H9 (cell line): ENCODE measurements at regions not wholly inside any gene's neighbourhood (a gene's known extent, or its start where the extent isn't known, plus 50 kb on each side); places are given as distances from the start of the nearest gene placed in this dataset.
"Not testable (repeated sequence)": the region's sequence is repeated elsewhere in the genome, so short reads cannot be mapped to it uniquely, and the experiment has no call there.

ENCODE experiments used
- DNase-seq: peaks from one replicate; pipeline ENCODE4 v3.0.0-alpha.2; 2017
- H2AFZ ChIP-seq: one replicate; pipeline ENCODE4 v1.6.1; 2013; ENCODE audit warnings: mild to moderate bottlenecking, low read length, control low read depth, moderate library complexity
- H2AK5ac ChIP-seq: 2 replicates; pipeline ENCODE4 v1.6.1; 2013; ENCODE audit warnings: low read length, control low read depth, mixed read lengths; ENCODE audit not compliant: insufficient read length
- H2BK120ac ChIP-seq: one replicate; pipeline ENCODE4 v1.6.1; 2013; ENCODE audit warnings: low read depth, mild to moderate bottlenecking, low read length, control low read depth, inconsistent platforms; ENCODE audit not compliant: poor library complexity, severe bottlenecking
- H2BK12ac ChIP-seq: 2 replicates; pipeline ENCODE4 v1.6.1; 2013; ENCODE audit warnings: low read length, control low read depth, mixed read lengths, low read depth; ENCODE audit not compliant: insufficient read length
- H2BK15ac ChIP-seq: 2 replicates; pipeline ENCODE4 v1.6.1; 2013; ENCODE audit warnings: low read depth, low read length, control low read depth
- H2BK20ac ChIP-seq: one replicate; pipeline ENCODE4 v1.6.1; 2013; ENCODE audit warnings: low read depth, mild to moderate bottlenecking, low read length, control low read depth, inconsistent platforms; ENCODE audit not compliant: poor library complexity, severe bottlenecking
- H2BK5ac ChIP-seq: 2 replicates; pipeline ENCODE4 v1.6.1; 2013; ENCODE audit warnings: low read length, control low read depth, mixed read lengths; ENCODE audit not compliant: insufficient read length
- H3K14ac ChIP-seq: 2 replicates; pipeline ENCODE4 v1.6.1; 2013; ENCODE audit warnings: low read length, control low read depth; ENCODE audit not compliant: insufficient read depth
- H3K18ac ChIP-seq: 2 replicates; pipeline ENCODE4 v1.6.1; 2013; ENCODE audit warnings: low read depth, mild to moderate bottlenecking, mixed read lengths, low read length, control low read depth; ENCODE audit not compliant: insufficient read length
- H3K23ac ChIP-seq: 2 replicates; pipeline ENCODE4 v1.6.1; 2013; ENCODE audit warnings: low read length, control low read depth, mixed read lengths, low read depth; ENCODE audit not compliant: insufficient read length
- H3K23me2 ChIP-seq: 2 replicates; pipeline ENCODE4 v1.6.1; 2013; ENCODE audit warnings: low read depth, mild to moderate bottlenecking, mixed read lengths, low read length, control low read depth; ENCODE audit not compliant: insufficient read length, poor library complexity, severe bottlenecking
- H3K27ac ChIP-seq: 2 replicates; pipeline ENCODE4 v1.5.1; 2013; ENCODE audit warnings: low read length, control low read depth, mixed read lengths, low read depth; ENCODE audit not compliant: insufficient read length
- H3K27me3 ChIP-seq: 2 replicates; pipeline ENCODE4 v1.6.1; 2013; ENCODE audit warnings: low read length, control low read depth, inconsistent platforms; ENCODE audit not compliant: insufficient read depth
- H3K4ac ChIP-seq: 2 replicates; pipeline ENCODE4 v1.6.1; 2013; ENCODE audit warnings: low read depth, mild to moderate bottlenecking, control low read depth, inconsistent platforms, low read length, moderate library complexity
- H3K4me1 ChIP-seq: 2 replicates; pipeline ENCODE4 v1.6.1; 2013; ENCODE audit warnings: low read length, control low read depth, inconsistent platforms; ENCODE audit not compliant: insufficient read depth
- H3K4me2 ChIP-seq: 2 replicates; pipeline ENCODE4 v1.6.1; 2013; ENCODE audit warnings: low read length, control low read depth, mixed read lengths; ENCODE audit not compliant: insufficient read length, insufficient read depth
- H3K56ac ChIP-seq: 2 replicates; pipeline ENCODE4 v1.6.1; 2013; ENCODE audit warnings: low read depth, mild to moderate bottlenecking, mixed read lengths, low read length, control low read depth; ENCODE audit not compliant: insufficient read length
- H3K79me1 ChIP-seq: 2 replicates; pipeline ENCODE4 v1.6.1; 2013; ENCODE audit warnings: low read depth, mild to moderate bottlenecking, moderate library complexity, low read length, control low read depth, inconsistent platforms; ENCODE audit not compliant: insufficient read depth, poor library complexity, severe bottlenecking
- H3K79me2 ChIP-seq: 2 replicates; pipeline ENCODE4 v1.6.1; 2013; ENCODE audit warnings: low read length, control low read depth, inconsistent platforms; ENCODE audit not compliant: insufficient read depth
- H3K9ac ChIP-seq: 2 replicates; pipeline ENCODE4 v1.6.1; 2013; ENCODE audit warnings: low read length, control low read depth, mixed read lengths; ENCODE audit not compliant: insufficient read length; ENCODE audit errors: extremely low read depth
- H3K9me3 ChIP-seq: one replicate; pipeline ENCODE4 v1.6.1; 2013; ENCODE audit warnings: low read depth, low read length, inconsistent platforms; ENCODE audit not compliant: control insufficient read depth
- H3T11ph ChIP-seq: one replicate; pipeline ENCODE4 v1.6.1; 2013; ENCODE audit warnings: mild to moderate bottlenecking, low read length, control low read depth, inconsistent platforms
- H4K20me1 ChIP-seq: one replicate; pipeline ENCODE4 v1.6.1; 2013; ENCODE audit not compliant: control insufficient read depth, insufficient read length, insufficient read depth
- H4K5ac ChIP-seq: 2 replicates; pipeline ENCODE4 v1.6.1; 2013; ENCODE audit warnings: low read depth, mild to moderate bottlenecking, mixed read lengths, low read length, control low read depth; ENCODE audit not compliant: insufficient read length
- H4K8ac ChIP-seq: replicated peaks from 2 replicates; pipeline ENCODE4 v1.6.1; 2013; ENCODE audit warnings: low read length, control low read depth, mixed read lengths, low read depth; ENCODE audit not compliant: insufficient read length
- H4K91ac ChIP-seq: 2 replicates; pipeline ENCODE4 v1.6.1; 2013; ENCODE audit warnings: low read depth, mild to moderate bottlenecking, moderate library complexity, mixed read lengths, low read length, control low read depth; ENCODE audit not compliant: insufficient read length
- H3K27ac Mint-ChIP-seq, 3 experiments: 2 replicates in 2 of 3; 3 replicates in 1 of 3; pipeline ENCODE4 v1.8.0; 2020 to 2021; ENCODE audit warnings: mixed read lengths in 3 of 3, mild to moderate bottlenecking in 1 of 3, moderate library complexity in 1 of 3
- H3K27me3 Mint-ChIP-seq: 2 replicates; pipeline ENCODE4 v1.8.0; 2021; ENCODE audit warnings: low read depth, mild to moderate bottlenecking, moderate library complexity, mixed read lengths
- H3K36me3 Mint-ChIP-seq, 3 experiments: 2 replicates in 2 of 3; 3 replicates in 1 of 3; pipeline ENCODE4 v1.8.0; 2020 to 2021; ENCODE audit warnings: low read depth in 3 of 3, mixed read lengths in 3 of 3; ENCODE audit not compliant: insufficient read depth in 1 of 3
- H3K4me1 Mint-ChIP-seq, 2 experiments: 2 replicates each; pipeline ENCODE4 v1.8.0; 2020; ENCODE audit warnings: mixed read lengths in 2 of 2
- H3K4me3 Mint-ChIP-seq, 2 experiments: 2 replicates in 1 of 2; 3 replicates in 1 of 2; pipeline ENCODE4 v1.8.0; 2020 to 2021; ENCODE audit warnings: mild to moderate bottlenecking in 2 of 2, mixed read lengths in 2 of 2, moderate library complexity in 1 of 2
- H3K9me3 Mint-ChIP-seq, 2 experiments: 2 replicates in 1 of 2; 3 replicates in 1 of 2; pipeline ENCODE4 v1.8.0; 2020; ENCODE audit warnings: mild to moderate bottlenecking in 2 of 2, mixed read lengths in 2 of 2, moderate library complexity in 1 of 2
- WGBS: extraction: QIAGEN DNeasy Blood & Tissue Kit; methylation state at CpG from one replicate; pipeline ENCODE4 v1.1.7; 2013; ENCODE audit warnings: missing lambda C conversion rate, low lambda C conversion rate, mixed read lengths; ENCODE audit not compliant: insufficient read length; ENCODE audit errors: extremely low coverage; 5-methylcytosine and 5-hydroxymethylcytosine counted together

DNA sequence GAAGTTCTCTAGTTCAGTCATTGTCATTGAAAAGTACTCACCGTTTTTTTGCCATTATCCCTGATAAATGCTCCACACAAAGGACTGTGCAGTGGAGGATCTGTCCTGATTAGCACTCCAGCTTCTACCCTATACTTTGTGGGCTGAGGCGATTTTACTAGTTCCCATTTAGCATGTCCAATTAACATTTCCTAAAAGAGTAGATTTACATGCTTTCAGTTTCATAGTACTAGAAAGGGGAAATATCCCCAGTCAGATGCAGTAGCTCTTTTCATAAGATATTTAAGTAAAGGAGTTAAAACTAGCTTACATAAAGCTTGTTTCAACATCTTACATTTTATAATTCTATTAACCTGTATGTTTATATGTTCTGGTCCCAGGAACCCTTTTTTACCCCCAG, 144.9 kb upstream of the APOOL start:
- not testable (repeated sequence) for H3T11ph ChIP-seq, H3K9ac ChIP-seq, H2AK5ac ChIP-seq, H3K9me3 ChIP-seq, DNase-seq, H3K36me3 Mint-ChIP-seq, H3K4me1 ChIP-seq, H4K91ac ChIP-seq, H3K56ac ChIP-seq, H3K4me1 Mint-ChIP-seq, H3K4me3 Mint-ChIP-seq, H4K8ac ChIP-seq, H3K18ac ChIP-seq, H4K5ac ChIP-seq, H3K27me3 Mint-ChIP-seq, H2BK20ac ChIP-seq, H3K23ac ChIP-seq, H4K20me1 ChIP-seq, H3K79me2 ChIP-seq, H3K4ac ChIP-seq, H2BK120ac ChIP-seq, H2AFZ ChIP-seq, H3K27ac ChIP-seq, H3K27me3 ChIP-seq, H3K14ac ChIP-seq, H2BK12ac ChIP-seq, H3K27ac Mint-ChIP-seq, H3K23me2 ChIP-seq, H2BK5ac ChIP-seq, H3K4me2 ChIP-seq, H2BK15ac ChIP-seq, H3K79me1 ChIP-seq
- peaks cover 42 to 47% of the 10 kb centered on the region in 2 experiments for H3K9me3 Mint-ChIP-seq
- no CpG with 5 or more reads among the region's 2 CpGs for WGBS
